B cell (primary cell): ENCODE measurements at regions not wholly inside any gene's neighbourhood (a gene's known extent, or its start where the extent isn't known, plus 50 kb on each side); places are given as distances from the start of the nearest gene placed in this dataset.

Experiments used
- ATAC-seq: fragments of 200-7000 bp; cut with Tn5 transposase; one replicate; pipeline ENCODE4 v1.10.0; 2021; ENCODE audit warnings: low read depth, mild to moderate bottlenecking, moderate number of reproducible peaks, moderate library complexity
- CTCF ChIA-PET: fragments of 350-600 bp; sonication (Branson Sonifier 250); formaldehyde crosslinking; loops from one replicate; lab custom pipeline; 2021; ENCODE audit warnings: antibody characterized with exemption, inconsistent platforms; lab: Charles Lee
- POLR2A ChIA-PET: fragments of 350-600 bp; sonication (Branson Sonifier 250); formaldehyde crosslinking; loops from one replicate; lab custom pipeline; 2021; ENCODE audit warnings: antibody characterized with exemption; lab: Charles Lee
- DNase-seq: peaks from one replicate; pipeline ENCODE4 v3.0.0; 2013
- H2AFZ ChIP-seq: 2 replicates; pipeline ENCODE4 v1.6.1; 2012; ENCODE audit warnings: mild to moderate bottlenecking, low read depth, low read length; ENCODE audit not compliant: insufficient read depth, poor library complexity, severe bottlenecking
- H3K27ac ChIP-seq, 2 donors: 1 replicate in 1 of 2; 2 replicates in 1 of 2; pipeline ENCODE4 v1.5.1; 2012 to 2013; ENCODE audit warnings: low read length in 2 of 2, mild to moderate bottlenecking in 2 of 2, moderate library complexity in 1 of 2
- H3K27me3 ChIP-seq, 4 experiments: fragments of 200-600 bp in 1 of 4; sonication (generic) in 1 of 4; replicated peaks in 1 of 4; 1 replicate in 2 of 4; 2 replicates in 2 of 4; pipeline versions ENCODE4 v1.6.1 to v1.7.0; 2013 to 2016; ENCODE audit warnings: low read length in 3 of 4, mild to moderate bottlenecking in 2 of 4, mixed read lengths in 1 of 4, moderate library complexity in 1 of 4; ENCODE audit not compliant: insufficient read depth in 4 of 4, control insufficient read depth in 3 of 4; ENCODE audit errors: control extremely low read depth in 1 of 4
- H3K36me3 ChIP-seq, 2 experiments: replicated peaks in 1 of 2; 1 replicate in 1 of 2; 2 replicates in 1 of 2; pipeline versions ENCODE4 v1.6.1 to v1.7.1; 2013; ENCODE audit warnings: low read length in 1 of 2; ENCODE audit not compliant: insufficient read depth in 2 of 2, control insufficient read depth in 1 of 2; ENCODE audit errors: control extremely low read depth in 1 of 2, extremely low read depth in 1 of 2
- H3K4me1 ChIP-seq, 2 donors: fragments of 200-600 bp in 1 of 2; sonication (generic) in 1 of 2; 1 replicate in 1 of 2; 2 replicates in 1 of 2; pipeline versions ENCODE4 v1.5.1 to v1.6.1; 2013 to 2017; ENCODE audit warnings: low read length in 2 of 2; ENCODE audit not compliant: control insufficient read depth in 2 of 2, insufficient read depth in 2 of 2
- H3K4me2 ChIP-seq: replicated peaks from 2 replicates; pipeline ENCODE3; 2012; ENCODE audit warnings: mild to moderate bottlenecking, low read depth, low read length; ENCODE audit not compliant: poor library complexity, severe bottlenecking
- H3K4me3 ChIP-seq, 5 experiments: fragments of 200-600 bp in 1 of 5; sonication (generic) in 1 of 5; 1 replicate in 3 of 5; 2 replicates in 2 of 5; pipeline versions ENCODE4 v1.5.1 to v1.7.0; 2011 to 2016; ENCODE audit warnings: low read length in 4 of 5, mild to moderate bottlenecking in 4 of 5, low read depth in 2 of 5, control low read depth in 1 of 5, moderate library complexity in 1 of 5; ENCODE audit not compliant: insufficient read depth in 1 of 5; ENCODE audit errors: control extremely low read depth in 1 of 5, extremely low read depth in 1 of 5
- H3K79me2 ChIP-seq: fragments of 200-600 bp; sonication (generic); one replicate; pipeline ENCODE4 v1.6.0; 2016; ENCODE audit warnings: low read length; ENCODE audit not compliant: control insufficient read depth, insufficient read depth
- H3K9ac ChIP-seq: fragments of 200-600 bp; sonication (generic); 2 replicates; pipeline ENCODE4 v1.6.1; 2017; ENCODE audit warnings: mild to moderate bottlenecking, low read length, moderate library complexity
- H3K9me3 ChIP-seq, 3 donors: one replicate each; pipeline versions ENCODE4 v1.6.1 to v1.7.1; 2013; ENCODE audit warnings: low read length in 2 of 3; ENCODE audit not compliant: control insufficient read depth in 2 of 3, insufficient read depth in 1 of 3; ENCODE audit errors: control extremely low read depth in 1 of 3
- H4K20me1 ChIP-seq: 2 replicates; pipeline ENCODE4 v1.6.0; 2012; ENCODE audit warnings: mild to moderate bottlenecking, low read length; ENCODE audit not compliant: insufficient read depth, control insufficient read depth, poor library complexity, severe bottlenecking
- H3K27ac Mint-ChIP-seq: one replicate; pipeline ENCODE4 v1.8.0; 2021; ENCODE audit warnings: mixed read lengths
- H3K27me3 Mint-ChIP-seq: one replicate; pipeline ENCODE4 v1.8.0; 2021; ENCODE audit warnings: mixed read lengths
- H3K4me1 Mint-ChIP-seq: one replicate; pipeline ENCODE4 v1.8.0; 2021; ENCODE audit warnings: mixed read lengths
- H3K4me3 Mint-ChIP-seq: one replicate; pipeline ENCODE4 v1.8.0; 2021; ENCODE audit warnings: mixed read lengths
- H3K9me3 Mint-ChIP-seq: one replicate; pipeline ENCODE4 v1.8.0; 2022; ENCODE audit warnings: mixed read lengths; ENCODE audit not compliant: insufficient read depth
- EZH2 ChIP-seq: IDR thresholded peaks from 2 replicates; pipeline ENCODE4 v1.6.1; 2012; ENCODE audit warnings: borderline replicate concordance, low read depth, mild to moderate bottlenecking, moderate library complexity, low read length; ENCODE audit not compliant: insufficient read depth, poor library complexity, severe bottlenecking
- WGBS: methylation state at CpG from one replicate; pipeline ENCODE4 v1.1.5; 2013; ENCODE audit warnings: missing lambda C conversion rate; ENCODE audit not compliant: insufficient coverage; 5-methylcytosine and 5-hydroxymethylcytosine counted together
- intact Hi-C: fragments of 100-400 bp; cut with micrococcal nuclease; formaldehyde crosslinking; loops from one replicate; pipeline ENCODE4 v1.10.0; 2022
- TF ChIP-seq, protein P1 (sequence below): fragments of 200-600 bp; IDR thresholded peaks from one replicate; pipeline ENCODE4 v1.8.0; 2022; ENCODE audit warnings: antibody characterized with exemption, mild to moderate bottlenecking

GRCh38 chr4:63786171-63786570 lies 623.1 kb downstream of the TECRL start:
- Mint-ChIP-seq H3K9me3 (no peaks in the 10 kb centered on the region), H3K4me1 (no peaks in the 10 kb centered on the region)
- no peak for DNase-seq

DNA sequence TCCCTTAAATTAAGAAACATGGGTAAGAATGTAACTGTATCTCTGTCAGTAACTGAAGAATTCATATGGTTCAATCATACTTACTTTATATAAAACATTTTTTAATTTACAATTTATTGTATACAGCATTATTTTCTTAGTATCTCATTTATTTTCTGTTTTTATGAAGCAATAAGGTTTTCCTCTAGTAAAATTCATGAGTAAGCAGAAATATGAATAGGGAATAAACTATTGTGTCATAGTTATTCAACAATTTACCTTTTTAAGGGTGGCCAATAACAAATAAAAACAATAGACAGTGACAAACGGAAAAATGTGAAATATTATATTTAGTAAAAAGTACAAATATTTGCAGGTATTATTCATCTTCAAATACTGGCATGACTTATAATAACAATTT lies 624.4 kb downstream of the TECRL start:
- ATAC-seq (no peak), DNase-seq (no peak)
- Histone ChIP-seq H2AFZ (no peak overlapping the region), H3K4me2 (no peak overlapping the region), H3K9me3 (no peaks in the 10 kb centered on the region), H3K4me3 (no peak overlapping the region), H3K36me3 (no peaks in the 10 kb centered on the region), H4K20me1 (no peaks in the 10 kb centered on the region), H3K4me1 (no peaks in the 10 kb centered on the region), H3K27ac (no peak overlapping the region), H3K79me2 (no peaks in the 10 kb centered on the region), H3K9ac (no peak overlapping the region), H3K27me3 (no peaks in the 10 kb centered on the region)
- H3K4me1 Mint-ChIP-seq, result no peaks in the 10 kb centered on the region
- no peak overlapping the region for H3K4me3 Mint-ChIP-seq
- no peak overlapping the region for H3K27ac Mint-ChIP-seq
- H3K9me3 Mint-ChIP-seq, result no peaks in the 10 kb centered on the region
- intact Hi-C loops, result no loop called here
- no peak for TF ChIP-seq EZH2
- TF ChIP-seq, protein P1, sequence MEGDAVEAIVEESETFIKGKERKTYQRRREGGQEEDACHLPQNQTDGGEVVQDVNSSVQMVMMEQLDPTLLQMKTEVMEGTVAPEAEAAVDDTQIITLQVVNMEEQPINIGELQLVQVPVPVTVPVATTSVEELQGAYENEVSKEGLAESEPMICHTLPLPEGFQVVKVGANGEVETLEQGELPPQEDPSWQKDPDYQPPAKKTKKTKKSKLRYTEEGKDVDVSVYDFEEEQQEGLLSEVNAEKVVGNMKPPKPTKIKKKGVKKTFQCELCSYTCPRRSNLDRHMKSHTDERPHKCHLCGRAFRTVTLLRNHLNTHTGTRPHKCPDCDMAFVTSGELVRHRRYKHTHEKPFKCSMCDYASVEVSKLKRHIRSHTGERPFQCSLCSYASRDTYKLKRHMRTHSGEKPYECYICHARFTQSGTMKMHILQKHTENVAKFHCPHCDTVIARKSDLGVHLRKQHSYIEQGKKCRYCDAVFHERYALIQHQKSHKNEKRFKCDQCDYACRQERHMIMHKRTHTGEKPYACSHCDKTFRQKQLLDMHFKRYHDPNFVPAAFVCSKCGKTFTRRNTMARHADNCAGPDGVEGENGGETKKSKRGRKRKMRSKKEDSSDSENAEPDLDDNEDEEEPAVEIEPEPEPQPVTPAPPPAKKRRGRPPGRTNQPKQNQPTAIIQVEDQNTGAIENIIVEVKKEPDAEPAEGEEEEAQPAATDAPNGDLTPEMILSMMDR, result no peak
- no CpG with 5 or more reads among the region's 1 CpG for WGBS
- ChIA-PET POLR2A (no interaction called here), CTCF (no interaction called here)
- H3K27me3 Mint-ChIP-seq, result no peaks in the 10 kb centered on the region

More at GRCh38 chr4:63786171-63786570, 623.1 kb downstream of the TECRL start:
- no peaks in the 10 kb centered on the region for H3K27me3 ChIP-seq
- H3K4me3 ChIP-seq, result no peak overlapping the region
- no peak for TF ChIP-seq EZH2
- TF ChIP-seq, protein P1, result no peak
- H3K9ac ChIP-seq, result no peak overlapping the region
- WGBS, result 61% methylated on average over 2 of the region's 3 CpGs
- no peak overlapping the region for H3K4me3 Mint-ChIP-seq
- H3K27ac ChIP-seq, result no peak overlapping the region
- H2AFZ ChIP-seq, result no peak overlapping the region
- no peaks in the 10 kb centered on the region for H3K27me3 Mint-ChIP-seq
- H3K9me3 ChIP-seq, result no peaks in the 10 kb centered on the region
- H4K20me1 ChIP-seq, result no peaks in the 10 kb centered on the region
- ChIA-PET CTCF (no interaction called here), POLR2A (no interaction called here)
- no peak overlapping the region for H3K4me2 ChIP-seq
- intact Hi-C loops, result no loop called here
- no peaks in the 10 kb centered on the region for H3K36me3 ChIP-seq
- no peak overlapping the region for H3K27ac Mint-ChIP-seq
- H3K4me1 ChIP-seq, result no peaks in the 10 kb centered on the region
- H3K79me2 ChIP-seq, result no peaks in the 10 kb centered on the region
- no peak for ATAC-seq
